ENCODE measurements at regions not wholly inside any gene's neighbourhood (a gene's known extent, or its start where the extent isn't known, plus 50 kb on each side); places are given as distances from the start of the nearest gene placed in this dataset.

- intact Hi-C loops (cut with DNase I) = no loop called here
- 49 to 73% methylated on average over 2 of the region's 7 CpGs for WGBS, 2 donors
- H3K4me3 ChIP-seq = no peak overlapping the region
- no peaks in the 10 kb centered on the region for H3K9me3 ChIP-seq
- TF ChIP-seq POLR2A (IDR thresholded peaks at IDR 0.05) (no peak), CTCF (IDR thresholded peaks at IDR 0.05) (no peak)
- no peaks in the 10 kb centered on the region for H3K4me1 ChIP-seq
- H3K27ac ChIP-seq = no peak overlapping the region
- H3K36me3 ChIP-seq = no peaks in the 10 kb centered on the region
- no peaks in the 10 kb centered on the region for H3K27me3 ChIP-seq
- DNase-seq = no peak
Observed at GRCh38 chr7:26441611-26442277, 150.1 kb downstream of the SNX10 start.

- Histone ChIP-seq H3K27me3 (no peaks in the 10 kb centered on the region), H3K36me3 (no peaks in the 10 kb centered on the region), H3K27ac (no peak overlapping the region), H3K4me3 (no peak overlapping the region), H3K9me3 (no peaks in the 10 kb centered on the region), H3K4me1 (no peaks in the 10 kb centered on the region)
- no peak for DNase-seq
- TF ChIP-seq POLR2A (IDR thresholded peaks at IDR 0.05) (no peak), CTCF (IDR thresholded peaks at IDR 0.05) (no peak)
- WGBS, 2 donors = 89 to 96% methylated on average over 4 of the region's 4 CpGs
- intact Hi-C loops (cut with DNase I) = no loop called here
Observed at GRCh38 chr7:26443006-26443405, 151.3 kb downstream of the SNX10 start.

GRCh38 chr7:26443751-26444150, 152.1 kb downstream of the SNX10 start:
- 42 to 70% methylated on average over 4 of the region's 4 CpGs for WGBS, 2 donors
- no peaks in the 10 kb centered on the region for H3K4me1 ChIP-seq
- TF ChIP-seq CTCF (IDR thresholded peaks at IDR 0.05) = no peak
- TF ChIP-seq POLR2A (IDR thresholded peaks at IDR 0.05) = no peak
- H3K36me3 ChIP-seq = no peaks in the 10 kb centered on the region
- H3K9me3 ChIP-seq = no peaks in the 10 kb centered on the region
- no peaks in the 10 kb centered on the region for H3K27me3 ChIP-seq
- no peak for DNase-seq
- H3K27ac ChIP-seq = no peak overlapping the region
- no peak overlapping the region for H3K4me3 ChIP-seq
- intact Hi-C loops (cut with DNase I) = no loop called here

GRCh38 chr7:26444555-26444954, 152.9 kb downstream of the SNX10 start:
- H3K9me3 ChIP-seq = no peaks in the 10 kb centered on the region
- H3K4me3 ChIP-seq = no peak overlapping the region

GRCh38 chr7:26447116-26447515, 155.5 kb downstream of the SNX10 start:
- TF ChIP-seq CTCF (IDR thresholded peaks at IDR 0.05) = no peak
- TF ChIP-seq POLR2A (IDR thresholded peaks at IDR 0.05) = no peak
- DNase-seq = no peak
- H3K9me3 ChIP-seq = no peaks in the 10 kb centered on the region

More at GRCh38 chr7:26444555-26444954, 152.9 kb downstream of the SNX10 start:
- Histone ChIP-seq H3K36me3 (no peaks in the 10 kb centered on the region), H3K27me3 (no peaks in the 10 kb centered on the region), H3K27ac (no peak overlapping the region), H3K4me1 (peaks cover 0 to 5% (median 3%) of the 10 kb centered on the region in 3 donors)
- whole genome bisulfite sequencing, 2 donors = 68 to 69% methylated on average over 2 of the region's 2 CpGs
- intact Hi-C loops (cut with DNase I) = no loop called here
- TF ChIP-seq POLR2A (IDR thresholded peaks at IDR 0.05) = no peak
- no peak for TF ChIP-seq CTCF (IDR thresholded peaks at IDR 0.05)
- no peak for DNase-seq

More at GRCh38 chr7:26447116-26447515, 155.5 kb downstream of the SNX10 start:
- 38 to 39% methylated on average over 1 of the region's 1 CpG for WGBS, 2 donors
- no peak overlapping the region for H3K27ac ChIP-seq
- no peaks in the 10 kb centered on the region for H3K27me3 ChIP-seq
- no peaks in the 10 kb centered on the region for H3K36me3 ChIP-seq
- peaks cover 0 to 13% (median 6%) of the 10 kb centered on the region in 3 donors for H3K4me1 ChIP-seq
- intact Hi-C loops (cut with DNase I) = no loop called here
- H3K4me3 ChIP-seq = no peak overlapping the region

All from esophagus squamous epithelium (tissue), 5 donors.